ENCODE measurements at regions not wholly inside any gene's neighbourhood (a gene's known extent, or its start where the extent isn't known, plus 50 kb on each side); places are given as distances from the start of the nearest gene placed in this dataset.

DNA sequence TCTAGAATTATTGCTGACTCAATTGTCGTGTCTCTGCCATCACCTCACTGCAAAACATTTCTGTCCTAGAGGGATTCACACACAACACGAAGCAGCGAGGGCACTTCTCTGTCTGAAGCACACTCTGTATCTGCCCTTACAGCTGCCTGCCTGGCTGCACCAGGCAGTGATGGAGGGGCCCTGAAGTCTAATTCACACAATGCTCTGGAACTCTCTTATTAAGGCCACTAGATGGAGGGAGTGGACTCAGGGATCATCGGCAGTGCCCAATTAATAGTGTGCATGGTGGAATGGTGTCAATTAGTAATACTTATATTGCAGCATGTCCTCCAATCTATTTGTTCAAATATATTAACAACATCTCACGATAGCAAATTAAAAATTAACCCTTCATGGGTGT lies 157.5 kb upstream of the MAP1B start:
- TF ChIP-seq, protein P1, sequence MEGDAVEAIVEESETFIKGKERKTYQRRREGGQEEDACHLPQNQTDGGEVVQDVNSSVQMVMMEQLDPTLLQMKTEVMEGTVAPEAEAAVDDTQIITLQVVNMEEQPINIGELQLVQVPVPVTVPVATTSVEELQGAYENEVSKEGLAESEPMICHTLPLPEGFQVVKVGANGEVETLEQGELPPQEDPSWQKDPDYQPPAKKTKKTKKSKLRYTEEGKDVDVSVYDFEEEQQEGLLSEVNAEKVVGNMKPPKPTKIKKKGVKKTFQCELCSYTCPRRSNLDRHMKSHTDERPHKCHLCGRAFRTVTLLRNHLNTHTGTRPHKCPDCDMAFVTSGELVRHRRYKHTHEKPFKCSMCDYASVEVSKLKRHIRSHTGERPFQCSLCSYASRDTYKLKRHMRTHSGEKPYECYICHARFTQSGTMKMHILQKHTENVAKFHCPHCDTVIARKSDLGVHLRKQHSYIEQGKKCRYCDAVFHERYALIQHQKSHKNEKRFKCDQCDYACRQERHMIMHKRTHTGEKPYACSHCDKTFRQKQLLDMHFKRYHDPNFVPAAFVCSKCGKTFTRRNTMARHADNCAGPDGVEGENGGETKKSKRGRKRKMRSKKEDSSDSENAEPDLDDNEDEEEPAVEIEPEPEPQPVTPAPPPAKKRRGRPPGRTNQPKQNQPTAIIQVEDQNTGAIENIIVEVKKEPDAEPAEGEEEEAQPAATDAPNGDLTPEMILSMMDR (IDR thresholded peaks at IDR 0.05; ENCODE audit: insufficient read depth, low read depth, low read length), result no peak
- no peak overlapping the region for H3K4me3 ChIP-seq (ENCODE audit: low read depth, low read length)
- DNase-seq (ENCODE audit: low read depth), result no peak

DNA sequence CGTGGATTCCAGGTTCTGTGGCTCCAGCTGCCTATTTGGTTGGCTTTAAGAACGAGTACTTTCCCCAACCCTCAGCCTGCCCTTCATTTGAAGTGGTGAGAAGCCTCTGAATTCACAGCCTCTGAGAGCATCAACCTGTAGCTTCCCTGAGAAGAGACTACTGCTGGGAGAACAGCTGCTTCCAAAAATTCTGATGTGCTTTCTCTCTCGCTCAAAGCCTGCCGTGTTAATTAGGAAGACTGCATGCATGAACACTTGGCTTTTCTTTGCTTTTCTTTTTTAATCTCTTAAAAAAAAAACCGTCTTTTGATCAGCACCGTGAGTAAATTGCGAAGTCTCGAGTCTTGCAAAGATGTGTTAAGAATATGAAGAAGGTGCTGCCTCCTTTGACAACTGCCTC lies 153.4 kb upstream of the MAP1B start:
- no peak overlapping the region for H3K4me3 ChIP-seq (ENCODE audit: low read depth, low read length)
- TF ChIP-seq, protein P1 (IDR thresholded peaks at IDR 0.05; ENCODE audit: insufficient read depth, low read depth, low read length), result no peak
- DNase-seq (ENCODE audit: low read depth), result no peak

DNA sequence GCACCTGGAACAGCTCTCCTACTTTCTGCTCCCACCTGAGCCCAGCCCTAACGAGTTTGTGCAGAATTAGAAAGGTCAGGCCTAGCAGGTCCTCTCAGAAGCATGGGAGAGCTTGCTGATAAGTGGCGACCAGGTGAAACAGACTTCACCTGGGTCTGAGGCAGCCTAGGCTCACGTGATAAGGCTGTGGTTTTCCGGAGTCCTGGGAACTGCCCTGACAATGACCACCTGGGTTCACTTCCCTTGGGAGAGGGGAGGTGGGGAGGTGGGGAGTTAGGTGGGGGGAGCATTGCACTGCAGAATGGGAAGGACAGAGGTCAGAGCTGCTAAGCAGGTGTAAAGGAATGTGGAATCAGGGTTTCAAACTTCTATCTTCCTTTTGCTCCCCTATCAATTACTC lies 152.9 kb upstream of the MAP1B start:
- TF ChIP-seq, protein P1 (IDR thresholded peaks at IDR 0.05; ENCODE audit: insufficient read depth, low read depth, low read length), result no peak
- no peak overlapping the region for H3K4me3 ChIP-seq (ENCODE audit: low read depth, low read length)
- DNase-seq (ENCODE audit: low read depth), result no peak

DNA sequence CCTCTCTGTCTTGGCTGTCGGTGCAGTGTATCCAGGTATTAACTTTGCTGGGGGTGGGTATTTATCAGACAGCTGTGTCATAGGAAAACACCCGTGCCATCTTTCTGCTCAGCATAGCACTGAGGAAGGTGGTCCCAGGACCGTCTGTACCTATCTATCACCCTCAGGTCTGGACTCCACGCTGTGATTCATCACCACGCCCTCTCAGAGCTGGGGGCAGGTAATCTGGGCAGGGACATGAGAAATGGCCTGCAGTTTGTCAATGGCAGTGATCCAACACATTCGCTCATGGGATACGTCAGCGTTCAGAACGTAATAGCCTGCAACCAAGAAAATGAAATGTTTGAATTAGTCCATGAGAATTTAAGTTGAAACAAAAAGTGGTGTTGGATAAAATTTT lies 151.6 kb upstream of the MAP1B start:
- no peak for DNase-seq (ENCODE audit: low read depth)
- TF ChIP-seq, protein P1 (IDR thresholded peaks at IDR 0.05; ENCODE audit: insufficient read depth, low read depth, low read length), result no peak
- no peak overlapping the region for H3K4me3 ChIP-seq (ENCODE audit: low read depth, low read length)

DNA sequence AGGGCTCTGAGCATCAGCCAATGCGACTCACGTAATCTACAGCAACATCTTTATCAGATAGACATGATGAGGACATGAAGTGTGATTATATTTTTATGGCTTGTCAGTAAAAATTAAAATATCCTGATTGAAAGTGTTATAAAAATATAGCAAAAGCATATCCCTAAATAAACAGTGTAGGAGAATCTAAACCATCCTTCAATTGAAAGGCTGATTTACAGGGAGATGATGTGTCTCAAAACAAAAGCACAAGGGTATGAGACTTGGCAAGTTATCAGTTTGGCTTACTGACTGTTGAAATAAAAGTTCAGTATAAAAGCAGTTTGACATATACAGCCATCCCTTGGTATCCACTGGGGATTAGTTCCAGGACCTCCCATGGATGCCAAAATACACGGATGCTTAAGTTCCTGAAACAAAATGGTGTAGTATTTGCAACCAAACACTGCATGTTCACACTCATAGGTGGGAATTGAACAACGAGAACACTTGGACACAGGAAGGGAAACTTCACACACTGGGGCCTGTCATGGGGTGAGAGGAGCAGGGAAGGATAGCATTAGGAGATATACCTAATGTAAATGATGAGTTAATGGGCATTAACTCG lies 149.9 kb upstream of the MAP1B start:
- H3K4me3 ChIP-seq (ENCODE audit: low read depth, low read length), result no peak overlapping the region
- no peak for DNase-seq (ENCODE audit: low read depth)
- TF ChIP-seq, protein P1 (IDR thresholded peaks at IDR 0.05; ENCODE audit: insufficient read depth, low read depth, low read length), result no peak

DNA sequence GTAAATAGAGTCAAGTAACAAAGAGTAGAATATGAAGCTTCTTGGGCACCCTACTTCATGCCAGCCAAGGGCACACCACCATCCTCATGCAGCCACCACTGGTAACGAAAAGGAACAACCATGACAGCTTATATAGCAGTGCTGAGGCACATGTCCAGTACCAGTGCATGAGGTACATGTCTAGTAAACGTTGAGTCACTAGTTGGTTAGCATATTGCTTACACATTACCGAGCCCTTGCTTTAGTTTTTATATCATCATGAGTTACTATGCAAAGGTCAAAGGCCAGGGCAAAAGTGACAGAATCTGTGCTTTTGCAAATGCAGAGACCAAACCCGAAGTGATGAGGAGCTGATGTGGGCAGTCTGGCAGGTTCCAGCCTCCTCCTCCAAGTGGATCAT lies 147.1 kb upstream of the MAP1B start:
- TF ChIP-seq, protein P1 (IDR thresholded peaks at IDR 0.05; ENCODE audit: insufficient read depth, low read depth, low read length), result no peak
- no peak for DNase-seq (ENCODE audit: low read depth)
- no peak overlapping the region for H3K4me3 ChIP-seq (ENCODE audit: low read depth, low read length)

DNA sequence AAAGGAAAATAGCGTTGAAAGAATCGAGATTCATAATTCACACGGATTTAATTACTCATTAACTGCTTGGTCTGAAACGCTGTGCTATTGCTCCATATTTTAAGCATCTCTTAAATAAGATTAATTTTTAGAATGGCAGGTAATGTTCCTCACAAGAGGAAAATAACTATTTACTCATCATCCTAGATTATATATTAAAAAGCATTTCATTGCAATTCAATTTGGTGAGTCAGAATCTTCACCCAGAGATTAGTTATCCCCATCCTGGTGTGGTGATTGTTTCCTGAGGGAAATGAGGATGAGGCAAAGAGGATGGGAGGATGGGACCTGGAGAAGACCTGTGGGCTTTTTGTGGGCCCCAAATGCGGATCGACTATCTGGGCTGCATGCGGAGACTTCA lies 145.5 kb upstream of the MAP1B start:
- DNase-seq (ENCODE audit: low read depth), result no peak
- TF ChIP-seq, protein P1 (IDR thresholded peaks at IDR 0.05; ENCODE audit: insufficient read depth, low read depth, low read length), result no peak
- no peak overlapping the region for H3K4me3 ChIP-seq (ENCODE audit: low read depth, low read length)
